Sigmoid colon (tissue), 6 donors: ENCODE measurements at regions not wholly inside any gene's neighbourhood (a gene's known extent, or its start where the extent isn't known, plus 50 kb on each side); places are given as distances from the start of the nearest gene placed in this dataset.
A peak's percentile ranks its signal among the peaks of the same experiment; 100 is the strongest.

Source experiments
- DNase-seq: peaks from one replicate; pipeline ENCODE4 v3.0.0-alpha.2; 2019
- H3K27ac ChIP-seq, 4 donors: fragments of 200-600 bp; sonication (generic); one replicate each; pipeline ENCODE4 v1.5.1; 2016 to 2019; ENCODE audit warnings: mild to moderate bottlenecking in 1 of 4
- H3K27me3 ChIP-seq, 3 donors: fragments of 200-600 bp; sonication (generic); one replicate each; pipeline ENCODE4 v1.5.1; 2019; ENCODE audit warnings: mild to moderate bottlenecking in 1 of 3
- H3K36me3 ChIP-seq, 4 donors: fragments of 200-600 bp; sonication (generic); one replicate each; pipeline ENCODE4 v1.5.1; 2016 to 2019
- H3K4me1 ChIP-seq, 4 donors: fragments of 200-600 bp; sonication (generic); one replicate each; pipeline ENCODE4 v1.5.1; 2017 to 2019
- H3K4me3 ChIP-seq, 4 donors: fragments of 200-600 bp; sonication (generic); one replicate each; pipeline ENCODE4 v1.5.1; 2017 to 2019; ENCODE audit warnings: mild to moderate bottlenecking in 2 of 4, moderate library complexity in 1 of 4
- H3K9me3 ChIP-seq, 4 donors: fragments of 200-600 bp in 3 of 4; sonication (generic) in 3 of 4; one replicate each; pipeline versions ENCODE4 v1.5.1 to v1.6.1; 2013 to 2019
- CTCF ChIP-seq, 4 experiments: fragments of 450-650 bp in 3 of 4; fragments of 200-600 bp in 1 of 4; IDR thresholded peaks; one replicate each; pipeline ENCODE4 v1.5.1; 2016 to 2019; ENCODE audit warnings: antibody characterized with exemption in 4 of 4, mild to moderate bottlenecking in 3 of 4, moderate library complexity in 2 of 4
- EP300 ChIP-seq, 4 donors: sonication (generic); formaldehyde crosslinking; IDR thresholded peaks; one replicate each; pipeline ENCODE4 v1.6.1; 2017; ENCODE audit warnings: antibody characterized with exemption in 4 of 4
- POLR2A ChIP-seq, 2 donors: fragments of 450-650 bp; IDR thresholded peaks; one replicate each; pipeline ENCODE4 v1.6.1; 2016; ENCODE audit warnings: antibody characterized with exemption in 2 of 2, mild to moderate bottlenecking in 2 of 2, moderate library complexity in 2 of 2
- POLR2AphosphoS5 ChIP-seq, 4 donors: sonication (generic); formaldehyde crosslinking; IDR thresholded peaks; one replicate each; pipeline ENCODE4 v1.6.1; 2017; ENCODE audit warnings: antibody characterized with exemption in 4 of 4
- WGBS, 2 donors: extraction: QIAGEN DNeasy Blood & Tissue Kit; methylation state at CpG; one replicate each; pipeline ENCODE4 v1.1.7; 2013; 5-methylcytosine and 5-hydroxymethylcytosine counted together
- intact Hi-C: fragments of 100-400 bp; cut with DNase I; formaldehyde crosslinking; loops from one replicate; pipeline ENCODE4 v1.15.1; 2023
- donor health status: healthy with polysubstance abuse.
- donor health status: healthy.

- Histone ChIP-seq H3K27ac (peak overlapping the region; percentile 48 to 59 (median 52)), H3K36me3 (no peaks in the 10 kb centered on the region), H3K4me1 (no peaks in the 10 kb centered on the region), H3K27me3 (no peaks in the 10 kb centered on the region), H3K9me3 (no peaks in the 10 kb centered on the region), H3K4me3 (no peak overlapping the region)
- intact Hi-C loops, result no loop called here
- 78 to 86% methylated on average over 9 of the region's 9 CpGs for WGBS, 2 donors
- TF ChIP-seq POLR2AphosphoS5 (IDR thresholded peaks at IDR 0.05) (peak in 3 of 4 donors; percentile 30 to 54 (median 51)), EP300 (IDR thresholded peaks at IDR 0.05) (peak in 1 of 4 donors; percentile 34), POLR2A (IDR thresholded peaks at IDR 0.05) (no peak)
- DNase-seq, result peak; percentile 94
Observed at GRCh38 chr1:14238472-14239307, 359.8 kb upstream of the KAZN start.

GRCh38 chr1:14240265-14240664 is 358.2 kb upstream of the KAZN start:
- intact Hi-C loops, result no loop called here
- Histone ChIP-seq H3K4me1 (no peaks in the 10 kb centered on the region), H3K4me3 (no peak overlapping the region), H3K36me3 (no peaks in the 10 kb centered on the region), H3K27ac (peak overlapping the region in 1 of 4 donors; percentile 33), H3K27me3 (no peaks in the 10 kb centered on the region), H3K9me3 (no peaks in the 10 kb centered on the region)
- no peak for DNase-seq
- TF ChIP-seq EP300 (IDR thresholded peaks at IDR 0.05) (no peak), POLR2AphosphoS5 (IDR thresholded peaks at IDR 0.05) (no peak), POLR2A (IDR thresholded peaks at IDR 0.05) (no peak), CTCF (IDR thresholded peaks at IDR 0.05) (no peak)
- WGBS, 2 donors, result 83 to 92% methylated on average over 3 of the region's 3 CpGs

- DNase-seq, result no peak
- Histone ChIP-seq H3K4me3 (no peak overlapping the region), H3K27me3 (no peaks in the 10 kb centered on the region), H3K4me1 (no peaks in the 10 kb centered on the region), H3K9me3 (no peaks in the 10 kb centered on the region), H3K36me3 (no peaks in the 10 kb centered on the region), H3K27ac (peak overlapping the region in 1 of 4 donors; percentile 7)
- no peak for TF ChIP-seq CTCF (IDR thresholded peaks at IDR 0.05)
- no peak for TF ChIP-seq EP300 (IDR thresholded peaks at IDR 0.05)
- peak in 1 of 4 donors; percentile 29 for TF ChIP-seq POLR2AphosphoS5 (IDR thresholded peaks at IDR 0.05)
- TF ChIP-seq POLR2A (IDR thresholded peaks at IDR 0.05), result no peak
- intact Hi-C loops, result no loop called here
- WGBS, 2 donors, result 78 to 89% methylated on average over 3 of the region's 3 CpGs
Observed at GRCh38 chr1:14242123-14242522, 356.4 kb upstream of the KAZN start.

GRCh38 chr1:14242870-14243269 is 355.6 kb upstream of the KAZN start:
- H3K4me1 ChIP-seq, result no peaks in the 10 kb centered on the region
- TF ChIP-seq POLR2AphosphoS5 (IDR thresholded peaks at IDR 0.05) (no peak), POLR2A (IDR thresholded peaks at IDR 0.05) (no peak), EP300 (IDR thresholded peaks at IDR 0.05) (no peak), CTCF (IDR thresholded peaks at IDR 0.05) (no peak)
- DNase-seq, result no peak
- H3K27ac ChIP-seq, result peak overlapping the region in 1 of 4 donors; percentile 7
- H3K4me3 ChIP-seq, result no peak overlapping the region
- 76 to 89% methylated on average over 8 of the region's 8 CpGs for WGBS, 2 donors
- intact Hi-C loops, result no loop called here
- no peaks in the 10 kb centered on the region for H3K27me3 ChIP-seq
- H3K36me3 ChIP-seq, result no peaks in the 10 kb centered on the region
- no peaks in the 10 kb centered on the region for H3K9me3 ChIP-seq

GRCh38 chr1:14245954-14246353 is 352.5 kb upstream of the KAZN start:
- no peaks in the 10 kb centered on the region for H3K9me3 ChIP-seq
- no peaks in the 10 kb centered on the region for H3K36me3 ChIP-seq
- intact Hi-C loops, result no loop called here
- H3K27me3 ChIP-seq, result no peaks in the 10 kb centered on the region
- DNase-seq, result no peak
- H3K27ac ChIP-seq, result no peak overlapping the region
- H3K4me3 ChIP-seq, result no peak overlapping the region
- no peaks in the 10 kb centered on the region for H3K4me1 ChIP-seq
- TF ChIP-seq POLR2A (IDR thresholded peaks at IDR 0.05), result no peak
- no peak for TF ChIP-seq CTCF (IDR thresholded peaks at IDR 0.05)
- WGBS, 2 donors, result 95 to 96% methylated on average over 2 of the region's 2 CpGs
